Uterus (tissue), 3 donors: ENCODE measurements at regions not wholly inside any gene's neighbourhood (a gene's known extent, or its start where the extent isn't known, plus 50 kb on each side); places are given as distances from the start of the nearest gene placed in this dataset.

ENCODE experiments used
- DNase-seq, 2 donors: peaks; one replicate each; pipeline ENCODE4 v3.0.0-alpha.2; 2019 to 2020
- H3K27ac ChIP-seq, 2 donors: fragments of 200-600 bp; sonication (generic); 1 replicate in 1 of 2; 2 replicates in 1 of 2; pipeline ENCODE4 v1.5.1; 2016 to 2018
- H3K27me3 ChIP-seq, 2 donors: fragments of 200-600 bp; sonication (generic); one replicate each; pipeline ENCODE4 v1.5.1; 2018 to 2019; ENCODE audit warnings: control low read depth in 1 of 2
- H3K36me3 ChIP-seq, 2 donors: fragments of 200-600 bp; sonication (generic); one replicate each; pipeline ENCODE4 v1.5.1; 2019; ENCODE audit warnings: control low read depth in 1 of 2
- H3K4me1 ChIP-seq, 2 donors: fragments of 200-600 bp; sonication (generic); one replicate each; pipeline ENCODE4 v1.5.1; 2018 to 2019; ENCODE audit warnings: control low read depth in 1 of 2
- H3K4me3 ChIP-seq, 2 donors: fragments of 200-600 bp; sonication (generic); 1 replicate in 1 of 2; 2 replicates in 1 of 2; pipeline ENCODE4 v1.5.1; 2018 to 2019; ENCODE audit warnings: mild to moderate bottlenecking in 1 of 2
- H3K9me3 ChIP-seq, 2 donors: fragments of 200-600 bp; sonication (generic); one replicate each; pipeline ENCODE4 v1.5.1; 2019; ENCODE audit warnings: control low read depth in 1 of 2
- CTCF ChIP-seq, 4 experiments: fragments of 200-600 bp in 2 of 4; fragments of 450-650 bp in 2 of 4; sonication (generic) in 2 of 4; IDR thresholded peaks; one replicate each; pipeline ENCODE4 v1.5.1; 2016 to 2019; ENCODE audit warnings: antibody characterized with exemption in 4 of 4, mild to moderate bottlenecking in 2 of 4, moderate library complexity in 1 of 4
- POLR2A ChIP-seq, 2 donors: fragments of 450-650 bp; IDR thresholded peaks; one replicate each; pipeline ENCODE4 v1.6.1; 2016; ENCODE audit warnings: antibody characterized with exemption in 2 of 2, mild to moderate bottlenecking in 1 of 2, moderate library complexity in 1 of 2
- intact Hi-C: fragments of 100-400 bp; cut with DNase I; formaldehyde crosslinking; loops from one replicate; pipeline ENCODE4 v1.15.1; 2023; ENCODE audit warnings: low total_unique reads
- donor health status: DM: yes; HTN: yes; CAD: no.

GRCh38 chr1:169018751-169019150, 87.7 kb upstream of the ATP1B1 start:
- Histone ChIP-seq H3K36me3 (no peaks in the 10 kb centered on the region), H3K4me3 (no peak overlapping the region), H3K9me3 (no peaks in the 10 kb centered on the region), H3K27me3 (no peaks in the 10 kb centered on the region), H3K4me1 (no peaks in the 10 kb centered on the region), H3K27ac (no peak overlapping the region)
- TF ChIP-seq CTCF (IDR thresholded peaks at IDR 0.05), result no peak
- TF ChIP-seq POLR2A (IDR thresholded peaks at IDR 0.05), result no peak
- no peak for DNase-seq
- intact Hi-C loops, result no loop called here

- intact Hi-C loops, result no loop called here
- no peak for DNase-seq
- H3K4me1 ChIP-seq, result no peaks in the 10 kb centered on the region
- H3K9me3 ChIP-seq, result no peaks in the 10 kb centered on the region
- no peak overlapping the region for H3K4me3 ChIP-seq
- H3K27me3 ChIP-seq, result no peaks in the 10 kb centered on the region
- H3K27ac ChIP-seq, result no peak overlapping the region
- no peak for TF ChIP-seq CTCF (IDR thresholded peaks at IDR 0.05)
- TF ChIP-seq POLR2A (IDR thresholded peaks at IDR 0.05), result no peak
- H3K36me3 ChIP-seq, result no peaks in the 10 kb centered on the region
Observed at GRCh38 chr1:169019419-169020058, 87.0 kb upstream of the ATP1B1 start.

- H3K36me3 ChIP-seq, result no peaks in the 10 kb centered on the region
- no peak overlapping the region for H3K27ac ChIP-seq
- TF ChIP-seq POLR2A (IDR thresholded peaks at IDR 0.05) (no peak), CTCF (IDR thresholded peaks at IDR 0.05) (no peak)
- H3K27me3 ChIP-seq, result no peaks in the 10 kb centered on the region
- no peak overlapping the region for H3K4me3 ChIP-seq
- no peaks in the 10 kb centered on the region for H3K4me1 ChIP-seq
- no peak for DNase-seq
- H3K9me3 ChIP-seq, result no peaks in the 10 kb centered on the region
- intact Hi-C loops, result no loop called here
Observed at GRCh38 chr1:169020684-169021083, 85.8 kb upstream of the ATP1B1 start.

DNA sequence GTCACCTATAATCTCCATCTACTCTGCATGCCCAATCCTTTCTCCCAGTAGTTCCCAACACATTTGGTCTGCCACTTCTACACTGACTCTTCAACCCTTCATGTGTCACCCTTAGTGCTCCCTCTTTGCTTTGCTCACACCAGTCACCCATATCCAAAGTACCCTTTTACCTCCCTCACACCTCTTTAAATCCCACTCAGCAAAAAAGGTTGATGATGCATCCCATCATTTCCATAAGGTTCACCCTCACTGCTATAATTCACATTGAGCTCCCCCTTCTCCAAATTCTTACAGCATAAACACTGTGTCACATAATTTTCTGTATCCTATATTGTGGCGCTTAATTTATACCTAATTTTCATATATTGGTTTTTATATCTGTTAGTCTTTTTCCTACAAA, 83.8 kb upstream of the ATP1B1 start:
- H3K27me3 ChIP-seq, result no peaks in the 10 kb centered on the region
- TF ChIP-seq POLR2A (IDR thresholded peaks at IDR 0.05) (no peak), CTCF (IDR thresholded peaks at IDR 0.05) (no peak)
- H3K27ac ChIP-seq, result no peak overlapping the region
- H3K4me1 ChIP-seq, result no peaks in the 10 kb centered on the region
- DNase-seq, result no peak
- H3K9me3 ChIP-seq, result no peaks in the 10 kb centered on the region
- H3K36me3 ChIP-seq, result no peaks in the 10 kb centered on the region
- intact Hi-C loops, result no loop called here
- H3K4me3 ChIP-seq, result no peak overlapping the region

DNA sequence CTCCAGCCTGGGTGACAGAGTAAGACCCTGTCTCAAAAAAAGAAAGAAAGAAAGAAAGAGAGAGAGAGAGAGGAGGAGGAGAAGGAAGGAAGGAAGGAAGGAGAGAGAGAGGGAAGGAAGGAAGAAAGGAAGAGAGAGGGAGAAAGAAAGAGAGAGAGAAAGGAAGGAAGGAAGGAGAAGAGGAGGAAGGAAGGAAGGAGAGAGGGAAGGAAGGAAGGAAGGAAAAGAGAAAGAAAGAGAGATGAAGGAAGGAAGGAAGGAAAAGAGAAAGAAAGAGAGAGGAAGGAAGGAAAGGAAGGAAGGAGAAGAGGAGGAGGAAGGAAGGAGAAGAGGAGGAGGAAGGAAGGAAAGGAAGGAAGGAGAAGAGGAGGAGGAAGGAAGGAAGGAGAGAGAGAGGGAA, 82.2 kb upstream of the ATP1B1 start:
- no peak for TF ChIP-seq CTCF (IDR thresholded peaks at IDR 0.05)
- no peak for TF ChIP-seq POLR2A (IDR thresholded peaks at IDR 0.05)
- Histone ChIP-seq H3K36me3 (no peaks in the 10 kb centered on the region), H3K9me3 (no peaks in the 10 kb centered on the region), H3K4me1 (no peaks in the 10 kb centered on the region), H3K27ac (no peak overlapping the region), H3K27me3 (no peaks in the 10 kb centered on the region), H3K4me3 (no peak overlapping the region)
- intact Hi-C loops, result no loop called here
- no peak for DNase-seq
